KMS-11 (cell line): ENCODE measurements at regions not wholly inside any gene's neighbourhood (a gene's known extent, or its start where the extent isn't known, plus 50 kb on each side); places are given as distances from the start of the nearest gene placed in this dataset.

Source experiments
- H2AFZ ChIP-seq: fragments of 200-600 bp; sonication (generic); 2 replicates; pipeline ENCODE4 v1.6.1; 2016; ENCODE audit warnings: antibody characterized with exemption, mixed run types, low read depth
- H3K27ac ChIP-seq: fragments of 200-600 bp; sonication (generic); 2 replicates; pipeline ENCODE4 v1.6.1; 2016; ENCODE audit warnings: mild to moderate bottlenecking, mixed run types
- H3K27me3 ChIP-seq: fragments of 200-600 bp; sonication (generic); 2 replicates; pipeline ENCODE4 v1.6.1; 2017; ENCODE audit warnings: mild to moderate bottlenecking, low read depth, mixed run types, moderate library complexity; ENCODE audit not compliant: insufficient read depth
- H3K36me3 ChIP-seq: fragments of 200-600 bp; sonication (generic); 2 replicates; pipeline ENCODE4 v1.6.1; 2017; ENCODE audit warnings: mild to moderate bottlenecking, mixed run types; ENCODE audit not compliant: insufficient read depth
- H3K4me1 ChIP-seq: fragments of 200-600 bp; sonication (generic); 2 replicates; pipeline ENCODE4 v1.6.1; 2016; ENCODE audit warnings: mild to moderate bottlenecking, low read depth, mixed run types; ENCODE audit not compliant: poor library complexity, severe bottlenecking
- H3K4me2 ChIP-seq: fragments of 200-600 bp; sonication (generic); 2 replicates; pipeline ENCODE4 v1.7.0; 2016; ENCODE audit warnings: mild to moderate bottlenecking, mixed run types
- H3K4me3 ChIP-seq: fragments of 200-600 bp; sonication (generic); IDR thresholded peaks from 2 replicates; pipeline ENCODE4 v1.6.1; 2017; ENCODE audit warnings: low read depth, low read length, mixed read lengths; ENCODE audit not compliant: insufficient read depth
- H3K79me2 ChIP-seq: fragments of 200-600 bp; sonication (generic); 2 replicates; pipeline ENCODE4 v1.6.1; 2016; ENCODE audit warnings: low read depth, mixed run types; ENCODE audit not compliant: insufficient read depth
- H3K9ac ChIP-seq: fragments of 200-600 bp; sonication (generic); 2 replicates; pipeline ENCODE4 v1.6.1; 2016; ENCODE audit warnings: mild to moderate bottlenecking, mixed run types
- H4K20me1 ChIP-seq: fragments of 200-600 bp; sonication (generic); 2 replicates; pipeline ENCODE4 v1.6.1; 2016; ENCODE audit warnings: mild to moderate bottlenecking, mixed run types; ENCODE audit not compliant: insufficient read depth
- CTCF ChIP-seq: fragments of 200-600 bp; sonication (generic); conservative IDR thresholded peaks from 2 replicates; pipeline ENCODE4 v1.6.1; 2017; ENCODE audit warnings: low read depth, mild to moderate bottlenecking, antibody characterized with exemption, low read length, moderate library complexity, mixed read lengths

- H3K4me1 ChIP-seq: no peaks in the 10 kb centered on the region
- H3K79me2 ChIP-seq: no peaks in the 10 kb centered on the region
- H3K9ac ChIP-seq: no peak overlapping the region
- no peaks in the 10 kb centered on the region for H4K20me1 ChIP-seq
- no peak overlapping the region for H3K27ac ChIP-seq
- TF ChIP-seq CTCF: no peak
- no peak overlapping the region for H3K4me3 ChIP-seq
- H3K4me2 ChIP-seq: no peak overlapping the region
- H3K27me3 ChIP-seq: peaks cover 4% of the 10 kb centered on the region
- no peak overlapping the region for H2AFZ ChIP-seq
- H3K36me3 ChIP-seq: no peaks in the 10 kb centered on the region
These were observed 74.8 kb upstream of the RXRA start for GRCh38 chr9:134251296-134252069.

- Histone ChIP-seq H2AFZ (no peak overlapping the region), H4K20me1 (no peaks in the 10 kb centered on the region), H3K27ac (no peak overlapping the region), H3K4me2 (no peak overlapping the region), H3K4me3 (no peak overlapping the region), H3K27me3 (peaks cover 4% of the 10 kb centered on the region), H3K79me2 (no peaks in the 10 kb centered on the region), H3K36me3 (no peaks in the 10 kb centered on the region), H3K9ac (no peak overlapping the region), H3K4me1 (no peaks in the 10 kb centered on the region)
- TF ChIP-seq CTCF: no peak
These were observed 74.0 kb upstream of the RXRA start for GRCh38 chr9:134252084-134252830.

GRCh38 chr9:134253606-134254205 lies 72.5 kb upstream of the RXRA start:
- Histone ChIP-seq H3K79me2 (no peaks in the 10 kb centered on the region), H4K20me1 (no peaks in the 10 kb centered on the region), H3K4me1 (no peaks in the 10 kb centered on the region), H3K4me2 (no peak overlapping the region), H2AFZ (no peak overlapping the region), H3K36me3 (no peaks in the 10 kb centered on the region), H3K27ac (no peak overlapping the region), H3K4me3 (no peak overlapping the region), H3K9ac (no peak overlapping the region), H3K27me3 (peaks cover 4% of the 10 kb centered on the region)
- TF ChIP-seq CTCF: no peak

GRCh38 chr9:134258332-134258731 lies 67.9 kb upstream of the RXRA start:
- no peaks in the 10 kb centered on the region for H4K20me1 ChIP-seq
- no peak overlapping the region for H2AFZ ChIP-seq
- TF ChIP-seq CTCF: no peak
- no peak overlapping the region for H3K4me3 ChIP-seq
- H3K4me2 ChIP-seq: no peak overlapping the region
- no peaks in the 10 kb centered on the region for H3K36me3 ChIP-seq
- H3K27ac ChIP-seq: no peak overlapping the region
- no peaks in the 10 kb centered on the region for H3K4me1 ChIP-seq
- H3K27me3 ChIP-seq: peaks cover 4% of the 10 kb centered on the region
- H3K79me2 ChIP-seq: no peaks in the 10 kb centered on the region
- no peak overlapping the region for H3K9ac ChIP-seq
